ENCODE measurements at regions not wholly inside any gene's neighbourhood (a gene's known extent, or its start where the extent isn't known, plus 50 kb on each side); places are given as distances from the start of the nearest gene placed in this dataset.

DNA sequence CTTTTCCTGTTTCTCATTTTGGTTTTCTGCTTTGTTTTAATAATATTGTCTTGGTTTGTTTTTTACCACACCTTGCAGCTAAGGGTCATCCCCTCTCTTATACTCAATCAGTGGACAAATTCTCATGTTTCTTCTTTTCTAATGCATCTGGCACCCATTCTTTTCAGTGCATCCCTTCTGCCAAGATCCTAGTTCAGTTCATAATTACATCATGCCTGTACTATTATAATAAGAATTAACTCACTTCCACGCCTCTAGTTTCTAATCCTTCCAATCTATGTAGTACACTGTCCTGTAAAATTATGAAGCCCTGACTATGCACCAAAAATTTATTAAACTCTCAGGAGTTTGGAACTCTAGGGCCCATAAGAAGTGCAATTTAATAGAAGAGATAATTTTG is 126.1 kb downstream of the FAT4 start:
- DNase-seq, result no peak

DNA sequence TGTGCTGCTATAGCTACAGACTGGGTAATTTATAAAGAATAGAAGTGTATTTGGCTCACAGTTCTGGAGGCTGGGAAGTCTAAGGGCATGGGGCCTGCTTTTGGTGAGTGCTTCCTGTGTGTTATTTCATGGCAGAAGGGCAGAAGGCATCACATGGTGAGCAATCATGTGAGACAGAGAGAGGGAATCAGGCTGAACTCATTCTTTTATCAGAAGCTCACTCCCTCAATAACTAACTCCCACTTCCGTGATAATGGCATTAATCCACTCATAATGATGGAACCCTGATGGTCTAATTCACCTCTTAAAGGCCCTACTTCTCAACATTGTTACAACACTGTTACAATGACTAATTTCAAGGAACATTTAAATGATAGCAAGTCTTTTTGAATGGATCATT is 129.4 kb downstream of the FAT4 start:
- DNase-seq, result no peak

DNA sequence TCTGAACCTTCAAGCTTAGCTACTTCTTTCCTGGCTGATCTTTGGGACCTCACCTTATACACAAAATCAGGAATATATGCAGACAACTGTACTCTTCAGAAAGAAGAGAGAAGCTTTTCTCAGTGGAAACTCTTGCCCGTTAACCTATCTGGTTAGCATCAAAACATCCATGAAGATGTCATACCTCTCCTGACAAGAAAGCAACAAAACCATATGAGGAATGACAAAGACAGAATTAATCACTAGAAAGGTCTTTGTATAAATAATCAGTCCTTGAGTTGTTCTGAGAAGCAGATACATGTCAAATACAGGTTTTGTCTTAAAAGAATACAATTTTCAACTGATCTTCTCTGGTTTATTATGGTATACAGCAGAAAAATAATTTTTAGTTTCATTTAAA is 130.8 kb downstream of the FAT4 start:
- no peak for DNase-seq

DNA sequence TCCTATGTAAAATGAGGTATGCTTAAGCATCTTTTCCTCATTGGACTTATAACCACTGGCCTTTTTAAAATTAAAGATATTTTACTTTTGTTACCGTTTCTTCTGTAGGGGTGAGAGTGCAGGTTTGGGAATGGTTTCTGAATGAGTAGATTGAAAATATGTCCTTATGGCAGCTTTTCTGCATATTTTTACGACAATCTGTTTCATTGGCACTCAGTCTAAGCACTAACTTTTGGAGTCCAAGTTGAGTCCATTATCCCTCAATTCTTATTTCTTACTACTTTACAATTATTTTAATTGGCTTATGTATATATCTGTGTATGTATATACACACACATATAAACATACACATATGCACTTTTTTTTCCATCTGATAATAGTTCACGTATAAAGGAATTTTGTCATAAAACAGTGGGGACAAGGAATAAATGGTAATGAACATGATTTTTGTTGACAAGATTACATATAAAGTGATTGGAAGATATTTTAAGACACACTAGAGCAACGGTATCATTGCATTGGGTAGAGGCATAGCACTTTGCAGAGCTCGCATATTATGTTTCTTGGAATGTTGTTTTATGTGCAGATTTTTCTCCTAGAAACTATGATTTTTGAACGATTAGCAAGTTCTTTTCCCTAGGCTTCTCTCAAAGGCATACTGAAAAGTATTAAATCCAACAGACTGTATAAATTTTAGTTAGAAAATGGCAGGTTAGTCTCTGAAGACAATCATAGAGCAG is 133.0 kb downstream of the FAT4 start:
- DNase-seq, result no peak

DNA sequence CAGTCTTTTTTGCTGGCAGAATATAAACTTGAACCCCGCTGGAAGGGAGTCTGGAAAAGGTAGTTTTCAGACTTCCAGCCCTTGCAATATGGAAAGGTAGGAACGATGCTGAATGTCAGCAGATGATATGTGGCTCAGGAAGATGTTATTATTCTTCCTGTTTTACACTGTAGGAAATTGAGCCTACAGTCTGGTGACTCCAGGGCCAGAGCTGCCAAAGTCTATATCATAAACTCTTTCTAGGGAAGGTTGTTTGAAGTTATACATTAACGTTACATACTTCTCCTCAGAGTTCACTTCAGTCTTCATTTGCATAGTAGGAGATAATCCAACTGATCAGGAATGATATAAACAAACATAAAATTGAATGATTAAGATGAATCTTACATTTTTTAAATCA is 141.3 kb downstream of the FAT4 start:
- DNase-seq, result no peak

DNA sequence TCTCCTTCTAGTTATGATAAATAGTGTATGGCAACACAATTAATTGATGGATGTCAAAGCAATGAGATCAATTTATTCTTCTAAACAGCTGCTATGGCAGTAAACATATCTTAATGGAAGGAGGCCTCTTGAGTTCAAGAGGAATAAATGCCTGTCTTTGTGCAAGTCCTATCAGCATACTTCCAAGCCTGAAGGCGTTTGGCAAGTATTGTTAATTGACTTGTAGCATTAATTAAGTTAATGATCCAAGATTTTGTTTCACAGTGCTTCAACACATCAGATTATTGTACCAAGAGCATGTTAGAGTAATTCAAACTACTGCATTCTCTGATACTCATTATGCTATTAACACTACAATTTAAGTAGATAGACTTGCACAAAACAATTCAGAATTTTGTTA is 144.8 kb downstream of the FAT4 start:
- DNase-seq, result no peak

DNA sequence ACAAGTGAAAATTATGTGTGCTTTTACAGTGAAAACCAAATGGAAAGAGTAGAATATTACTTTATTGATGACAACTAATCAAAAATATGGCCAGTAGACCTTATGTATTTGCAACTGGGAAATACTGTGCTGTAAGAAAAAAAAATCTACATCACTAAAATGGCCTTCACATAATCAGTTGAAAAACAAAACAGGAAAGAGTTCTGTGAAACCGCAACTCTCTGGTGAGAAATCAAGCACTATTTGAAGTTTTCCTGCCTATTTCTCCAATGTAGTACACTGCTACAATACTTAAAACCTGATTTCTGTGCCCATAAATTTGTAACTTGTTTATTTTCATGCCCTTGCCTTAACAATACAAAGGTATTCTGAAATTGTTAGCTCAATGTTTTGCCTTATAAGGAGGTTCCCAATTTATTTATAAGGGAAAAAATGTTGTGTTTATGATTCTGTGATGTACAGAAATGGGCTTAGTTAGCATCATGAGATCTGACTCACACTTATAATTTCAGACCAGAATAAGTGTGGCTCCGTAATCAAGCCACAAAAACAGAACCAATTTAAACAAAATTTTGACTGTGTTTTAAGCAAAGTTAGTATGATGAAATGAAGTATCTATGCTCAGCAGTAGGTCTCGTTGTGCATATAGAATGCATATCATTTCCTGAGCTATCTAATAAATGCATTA is 147.1 kb downstream of the FAT4 start:
- no peak for DNase-seq

DNA sequence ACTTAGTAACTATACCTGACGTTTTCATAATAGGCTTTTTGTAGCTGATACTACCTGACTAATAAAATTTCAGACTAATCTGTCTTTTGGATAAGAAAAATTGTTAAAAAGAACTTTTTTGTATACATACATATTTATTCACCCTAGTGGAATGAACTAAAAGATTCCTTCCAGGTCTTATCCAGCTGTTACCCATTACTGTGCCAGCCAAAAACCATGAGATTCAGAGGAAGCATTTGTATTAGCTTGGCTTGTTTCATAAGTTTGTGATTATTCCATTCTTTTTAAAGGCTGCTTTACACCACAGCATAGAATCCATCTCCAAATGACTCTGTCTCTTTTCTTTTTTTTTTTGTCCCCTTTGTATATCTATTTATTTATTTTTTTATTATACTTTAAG is 149.4 kb downstream of the FAT4 start:
- DNase-seq, result no peak

DNA sequence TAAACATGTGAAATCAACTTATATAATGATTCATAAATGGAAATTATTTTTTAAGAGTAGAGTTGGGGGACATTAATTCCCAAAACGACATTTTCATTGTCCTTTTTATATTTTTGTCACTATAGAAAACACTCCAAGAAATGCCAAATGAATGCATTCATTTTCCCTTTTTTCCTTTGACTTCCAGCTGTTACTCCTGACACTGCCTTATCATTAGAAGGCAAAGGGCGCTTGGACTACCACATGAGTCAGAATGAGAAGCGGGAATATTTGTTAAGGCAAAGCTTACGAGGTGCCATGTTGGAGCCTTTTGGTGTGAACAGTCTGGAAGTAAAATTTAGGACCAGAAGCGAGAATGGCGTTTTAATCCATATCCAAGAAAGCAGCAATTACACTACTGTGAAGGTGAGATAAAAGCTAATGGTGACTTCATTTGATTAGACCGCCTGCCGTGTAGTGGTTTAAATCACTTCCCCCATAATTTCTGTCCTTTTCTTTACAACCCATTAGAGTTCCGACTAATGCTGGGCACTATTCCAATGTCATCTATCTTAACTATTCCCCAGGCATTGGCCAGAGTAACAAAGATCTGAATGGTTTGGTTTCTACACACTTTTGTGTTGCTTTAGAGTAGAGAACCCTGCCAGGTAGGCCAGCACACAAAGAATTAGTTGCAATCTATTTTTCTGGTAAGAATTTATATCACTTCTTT is 166.7 kb downstream of the FAT4 start:
- no peak for DNase-seq

DNA sequence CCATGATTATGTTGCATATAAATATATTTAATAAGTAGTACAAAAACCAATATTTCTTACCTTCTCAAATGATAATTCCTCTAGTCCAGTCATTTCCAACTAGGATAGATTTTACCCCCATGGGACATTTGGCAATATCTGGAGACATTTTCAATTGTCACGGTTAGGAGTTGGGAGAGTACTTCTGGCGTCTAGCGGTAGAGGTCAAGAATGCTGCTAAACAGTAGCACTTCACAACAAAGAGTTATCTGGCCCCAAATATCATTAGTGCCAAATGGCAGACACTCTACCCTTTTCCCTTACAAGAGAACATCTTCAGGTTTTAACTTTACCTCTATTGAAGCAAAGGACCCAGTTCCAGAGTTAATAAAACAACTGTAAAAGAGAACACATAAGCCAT is 168.1 kb downstream of the FAT4 start:
- DNase-seq, result no peak

DNA sequence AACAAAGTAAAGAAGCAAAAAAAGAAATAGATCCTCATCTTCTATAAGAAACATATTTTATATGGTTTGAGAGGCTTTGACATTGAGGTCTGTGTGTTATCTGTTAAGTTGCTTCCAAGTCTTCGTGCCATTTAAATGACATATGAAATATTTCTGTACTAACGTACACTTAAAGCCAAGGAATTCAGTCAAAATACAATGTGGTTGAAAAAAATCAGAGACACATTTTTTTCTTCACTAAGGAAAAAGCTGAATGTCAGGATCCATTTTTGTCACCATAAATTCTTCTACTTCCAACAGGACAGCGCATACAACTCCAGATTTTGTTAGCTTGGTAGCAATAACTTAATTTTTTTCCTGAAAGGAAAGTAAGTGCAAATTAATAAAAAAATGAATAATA is 168.5 kb downstream of the FAT4 start:
- DNase-seq, result no peak

DNA sequence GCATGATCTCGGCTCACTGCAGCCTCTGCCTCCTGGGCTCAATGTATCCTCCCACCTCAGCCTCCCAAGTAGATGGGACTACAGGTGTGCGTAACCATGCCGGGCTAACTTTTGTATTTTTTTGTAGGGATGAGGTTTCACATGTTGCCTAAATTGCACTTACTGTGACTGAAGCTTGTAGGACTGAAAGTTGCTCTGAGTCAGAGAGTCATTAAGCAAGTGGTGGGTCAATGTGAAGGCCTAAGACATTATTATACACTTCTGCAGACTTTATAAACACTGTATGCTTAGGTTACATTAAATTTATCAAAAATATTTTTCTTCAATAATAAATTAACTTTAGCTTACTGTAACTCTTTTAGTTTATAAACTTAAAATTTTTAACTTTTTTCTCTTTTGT is 170.2 kb downstream of the FAT4 start:
- no peak for DNase-seq

DNA sequence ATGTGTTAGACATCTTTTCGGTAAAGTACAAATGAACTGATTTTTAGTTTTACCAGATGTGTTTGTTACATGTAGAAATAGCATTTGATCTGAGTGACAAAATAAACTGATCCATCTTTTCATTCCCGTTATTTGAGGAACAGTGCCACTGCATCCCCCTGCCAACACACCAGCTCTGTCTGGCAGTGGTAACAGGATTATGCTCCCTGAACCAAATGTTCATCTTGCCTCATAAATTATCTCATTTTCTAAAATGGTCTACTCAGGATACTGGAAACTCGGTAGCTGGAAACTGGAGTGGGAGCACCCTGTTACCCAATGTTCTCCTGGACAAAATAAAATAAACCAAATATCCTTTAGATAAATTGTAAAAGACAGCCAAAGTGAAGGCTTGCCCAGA is 171.6 kb downstream of the FAT4 start:
- DNase-seq, result no peak

DNA sequence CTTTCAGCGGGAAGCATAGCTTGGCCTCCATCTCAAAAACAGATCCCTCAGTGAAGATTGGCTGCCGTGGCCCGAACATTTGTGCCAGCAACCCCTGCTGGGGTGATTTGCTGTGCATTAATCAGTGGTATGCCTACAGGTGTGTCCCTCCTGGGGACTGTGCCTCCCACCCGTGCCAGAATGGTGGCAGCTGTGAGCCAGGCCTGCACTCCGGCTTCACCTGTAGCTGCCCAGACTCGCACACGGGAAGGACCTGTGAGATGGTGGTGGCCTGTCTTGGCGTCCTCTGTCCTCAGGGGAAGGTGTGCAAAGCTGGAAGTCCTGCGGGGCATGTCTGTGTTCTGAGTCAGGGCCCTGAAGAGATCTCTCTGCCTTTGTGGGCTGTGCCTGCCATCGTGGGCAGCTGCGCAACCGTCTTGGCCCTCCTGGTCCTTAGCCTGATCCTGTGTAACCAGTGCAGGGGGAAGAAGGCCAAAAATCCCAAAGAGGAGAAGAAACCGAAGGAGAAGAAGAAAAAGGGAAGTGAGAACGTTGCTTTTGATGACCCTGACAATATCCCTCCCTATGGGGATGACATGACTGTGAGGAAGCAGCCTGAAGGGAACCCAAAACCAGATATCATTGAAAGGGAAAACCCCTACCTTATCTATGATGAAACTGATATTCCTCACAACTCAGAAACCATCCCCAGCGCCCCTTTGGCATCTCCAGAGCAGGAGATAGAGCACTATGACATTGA is 175.4 kb downstream of the FAT4 start:
- no peak for DNase-seq

DNA sequence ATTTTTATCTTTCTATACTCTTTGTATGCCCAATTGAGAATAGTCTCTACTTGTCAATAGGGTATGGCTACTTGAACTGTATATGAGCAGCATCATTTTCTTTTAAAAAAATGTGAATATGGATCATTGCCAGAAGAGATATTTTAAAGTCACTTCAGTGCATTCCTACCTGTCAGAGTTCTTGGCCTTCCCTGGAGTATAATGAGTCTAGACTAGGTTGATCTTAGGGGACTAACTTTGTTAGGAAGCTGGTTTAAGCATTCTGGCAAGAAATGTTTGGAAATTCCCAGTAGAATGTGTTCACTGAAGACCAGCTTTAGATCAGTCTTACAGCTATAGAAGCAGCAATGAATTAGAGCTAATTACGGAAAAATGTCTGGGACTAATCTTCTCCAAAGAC is 178.2 kb downstream of the FAT4 start:
- DNase-seq, result no peak

DNA sequence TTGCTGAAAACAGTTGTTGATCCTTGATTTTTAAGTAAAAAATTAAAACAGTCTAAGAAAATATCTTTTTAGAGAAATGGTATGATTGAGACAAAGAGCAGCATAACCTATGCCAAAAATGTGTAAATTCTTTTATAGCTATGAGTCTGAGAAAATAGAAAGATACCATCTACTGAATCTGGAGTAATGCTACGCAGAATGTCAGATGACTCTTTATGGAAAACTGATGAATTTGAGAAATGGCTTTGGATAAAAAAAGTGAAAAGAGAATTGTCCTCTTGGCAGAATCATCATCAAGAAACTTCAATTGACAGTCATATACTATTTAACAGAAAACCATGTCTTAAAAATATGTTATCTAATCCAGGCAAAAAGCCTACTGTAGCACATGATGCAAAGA is 183.1 kb downstream of the FAT4 start:
- DNase-seq, result no peak

DNA sequence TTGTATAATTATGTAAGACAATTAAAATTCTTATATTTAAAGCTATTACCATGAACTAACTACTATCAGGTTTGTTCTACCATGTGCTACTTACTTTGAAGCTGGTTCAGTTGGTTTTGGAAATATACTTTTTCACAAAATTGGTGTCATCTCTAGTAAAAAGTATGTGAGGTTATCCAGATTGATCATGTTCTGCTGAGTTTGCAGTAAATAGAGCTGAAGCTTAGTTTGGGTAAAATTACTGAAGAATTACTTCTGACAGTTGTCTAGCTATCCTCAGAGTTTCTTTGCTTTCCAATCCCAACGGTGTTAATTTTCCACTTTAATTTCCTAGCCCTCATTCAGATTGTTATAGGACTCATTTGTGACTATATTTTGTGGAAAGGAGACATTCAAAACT is 184.2 kb downstream of the FAT4 start:
- DNase-seq, result no peak

DNA sequence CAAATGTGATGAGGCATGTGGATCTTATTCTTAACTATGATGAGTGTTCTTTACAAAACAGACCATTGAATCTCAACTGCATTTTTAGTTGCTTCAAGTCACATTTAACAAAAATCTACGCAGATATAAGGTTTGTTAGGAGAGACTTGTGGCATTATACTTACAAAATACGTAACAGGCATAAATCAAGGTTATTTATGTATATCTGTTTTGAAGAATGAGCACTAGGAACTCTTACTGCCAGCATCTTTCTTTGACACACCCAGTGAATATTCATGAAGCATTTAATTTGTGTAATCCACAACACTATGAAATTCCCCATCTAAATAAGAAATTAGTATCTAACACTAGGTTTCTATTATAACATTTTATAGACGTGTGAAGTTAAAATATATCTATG is 186.3 kb downstream of the FAT4 start:
- DNase-seq, result no peak

DNA sequence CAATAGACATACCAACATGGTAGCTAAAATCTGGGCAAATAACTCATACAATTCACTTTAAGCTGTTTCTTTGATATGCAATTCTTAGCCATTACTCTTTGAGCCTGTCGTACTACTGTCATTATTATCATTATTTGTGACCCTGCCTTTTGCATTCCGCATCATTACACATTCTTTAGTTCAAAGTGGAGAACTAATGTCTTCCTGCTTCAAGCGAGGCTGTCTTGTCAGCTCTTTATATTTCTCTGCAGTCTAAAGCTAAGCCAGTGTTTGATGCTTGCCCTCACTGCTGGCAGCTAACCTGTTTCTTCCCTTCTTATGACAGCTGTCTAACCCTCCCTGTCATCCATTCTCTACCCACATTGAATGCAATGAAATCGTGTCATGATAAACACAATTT is 186.8 kb downstream of the FAT4 start:
- DNase-seq, result no peak

DNA sequence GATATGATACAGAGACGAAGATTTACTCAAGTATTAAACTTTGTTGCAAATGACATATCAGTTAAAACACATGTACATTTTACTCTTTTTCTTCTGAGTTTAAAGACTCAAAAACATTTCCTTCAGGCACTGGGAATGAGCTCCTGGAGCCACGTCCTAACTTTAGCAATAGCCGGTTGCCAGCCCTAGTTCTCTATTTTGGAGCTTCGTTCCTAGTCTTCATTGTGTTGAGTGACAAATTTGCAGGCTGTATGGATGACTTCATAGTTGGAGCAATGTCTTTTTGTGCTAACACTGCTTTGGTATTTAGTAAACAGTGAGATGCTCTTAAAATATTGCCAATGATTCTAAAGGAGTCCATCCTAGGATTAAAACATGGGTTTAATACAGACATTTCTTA is 190.9 kb downstream of the FAT4 start:
- no peak for DNase-seq

DNA sequence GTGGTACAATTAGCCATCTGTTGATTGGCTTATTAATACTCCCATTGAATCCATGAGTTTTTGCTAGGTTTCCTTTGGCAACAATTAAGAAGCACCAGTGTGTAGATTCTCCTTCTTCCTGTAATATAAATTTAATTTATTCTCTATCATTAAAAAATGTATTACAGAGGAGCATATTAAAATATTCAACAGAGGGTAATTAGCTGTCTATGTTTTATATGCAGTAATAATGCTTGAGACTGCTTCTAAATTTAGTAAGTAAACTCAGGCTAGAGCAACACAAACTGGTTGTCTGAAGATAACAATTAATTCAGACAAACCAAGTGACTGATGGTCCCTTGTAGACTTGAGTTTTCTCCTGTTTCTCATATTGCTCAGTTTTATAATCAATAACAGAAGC is 192.4 kb downstream of the FAT4 start:
- DNase-seq, result no peak

DNA sequence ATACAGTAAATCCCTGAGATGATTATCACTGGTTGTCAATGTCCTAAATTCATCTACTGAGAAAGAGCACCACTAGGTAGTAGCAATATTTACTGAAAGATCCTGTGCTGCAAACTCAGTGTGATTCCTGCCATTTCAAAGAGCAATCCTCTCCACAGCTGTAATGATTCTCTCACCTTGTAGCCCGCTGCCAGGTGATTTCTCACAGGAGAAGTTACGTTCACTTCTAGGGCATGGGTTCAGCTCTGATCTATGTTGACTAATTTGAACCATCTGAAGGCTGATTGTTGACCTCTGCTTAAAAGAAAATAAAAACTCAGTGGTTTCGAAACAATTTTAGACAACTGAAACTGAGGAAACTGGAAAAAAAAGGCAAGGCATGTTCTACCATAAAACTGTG is 197.0 kb downstream of the FAT4 start:
- no peak for DNase-seq

DNA sequence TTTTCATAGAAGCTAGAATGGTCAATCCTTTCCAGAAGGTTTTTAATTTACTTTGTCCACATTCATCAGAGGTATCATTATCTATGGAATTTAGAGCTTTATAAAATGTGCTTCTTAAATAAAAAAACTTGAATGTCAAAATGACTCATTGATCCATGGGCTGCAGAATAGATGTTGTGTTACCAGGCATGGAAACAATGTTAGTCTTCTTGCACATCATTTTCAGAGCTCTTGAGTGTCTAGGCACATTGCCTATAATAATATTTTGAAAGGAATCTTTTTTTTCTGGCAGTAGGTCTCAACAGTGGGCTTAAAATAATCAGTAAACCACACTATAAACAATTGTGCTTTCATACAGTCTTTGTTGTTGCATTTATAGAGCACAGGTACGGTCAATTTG is 200.3 kb downstream of the FAT4 start:
- no peak for DNase-seq

DNA sequence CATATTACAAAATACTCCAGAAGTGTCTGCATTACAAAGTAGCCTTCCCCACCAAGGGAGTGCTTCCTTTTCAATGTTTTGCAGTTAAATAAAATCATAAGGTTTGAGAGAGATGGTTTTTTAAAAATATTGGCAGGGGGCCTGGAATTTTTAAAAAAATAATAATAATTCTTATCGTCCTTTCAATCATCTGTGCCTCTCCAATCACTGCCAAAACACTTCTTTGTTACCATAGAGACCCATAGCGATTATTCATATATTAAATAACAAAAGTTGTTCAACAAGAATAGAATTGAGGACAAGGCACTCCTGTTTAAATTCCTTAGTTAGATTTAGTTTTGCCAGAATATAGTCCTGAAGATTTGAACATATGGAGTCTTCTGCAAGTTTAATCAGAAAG is 203.1 kb downstream of the FAT4 start:
- no peak for DNase-seq
